WERI-Rb-1 (cell line): ENCODE measurements at regions not wholly inside any gene's neighbourhood (a gene's known extent, or its start where the extent isn't known, plus 50 kb on each side); places are given as distances from the start of the nearest gene placed in this dataset.
A peak's percentile ranks its signal among the peaks of the same experiment; 100 is the strongest.

Experiments used
- DNase-seq: peaks from one replicate; pipeline ENCODE4 v3.0.0-alpha.2; 2020
- H3K27ac ChIP-seq: fragments of 250-450 bp; sonication (Bioruptor Pico); 2 replicates; pipeline ENCODE4 v1.5.1; 2020; ENCODE audit warnings: mild to moderate bottlenecking, moderate library complexity
- H3K27me3 ChIP-seq: fragments of 250-450 bp; sonication (Bioruptor Pico); 2 replicates; pipeline ENCODE4 v1.5.1; 2021; ENCODE audit warnings: mild to moderate bottlenecking, low read depth, moderate library complexity; ENCODE audit not compliant: insufficient read depth, severe bottlenecking
- H3K36me3 ChIP-seq: fragments of 250-450 bp; sonication (Bioruptor Pico); 2 replicates; pipeline ENCODE4 v1.5.1; 2020; ENCODE audit warnings: mild to moderate bottlenecking, moderate library complexity
- H3K4me3 ChIP-seq: 2 replicates; pipeline ENCODE4 v1.5.1; 2011; ENCODE audit warnings: low read depth, mild to moderate bottlenecking, control low read depth, low read length
- H3K9me3 ChIP-seq: fragments of 250-450 bp; sonication (Bioruptor Pico); 2 replicates; pipeline ENCODE4 v1.5.1; 2021; ENCODE audit warnings: mild to moderate bottlenecking, moderate library complexity; ENCODE audit not compliant: severe bottlenecking
- TF ChIP-seq, protein P1 (sequence below): IDR thresholded peaks from 2 replicates; pipeline ENCODE4 v1.5.1; 2011; ENCODE audit warnings: low read depth, mild to moderate bottlenecking, control low read depth, inconsistent platforms, low read length

DNA sequence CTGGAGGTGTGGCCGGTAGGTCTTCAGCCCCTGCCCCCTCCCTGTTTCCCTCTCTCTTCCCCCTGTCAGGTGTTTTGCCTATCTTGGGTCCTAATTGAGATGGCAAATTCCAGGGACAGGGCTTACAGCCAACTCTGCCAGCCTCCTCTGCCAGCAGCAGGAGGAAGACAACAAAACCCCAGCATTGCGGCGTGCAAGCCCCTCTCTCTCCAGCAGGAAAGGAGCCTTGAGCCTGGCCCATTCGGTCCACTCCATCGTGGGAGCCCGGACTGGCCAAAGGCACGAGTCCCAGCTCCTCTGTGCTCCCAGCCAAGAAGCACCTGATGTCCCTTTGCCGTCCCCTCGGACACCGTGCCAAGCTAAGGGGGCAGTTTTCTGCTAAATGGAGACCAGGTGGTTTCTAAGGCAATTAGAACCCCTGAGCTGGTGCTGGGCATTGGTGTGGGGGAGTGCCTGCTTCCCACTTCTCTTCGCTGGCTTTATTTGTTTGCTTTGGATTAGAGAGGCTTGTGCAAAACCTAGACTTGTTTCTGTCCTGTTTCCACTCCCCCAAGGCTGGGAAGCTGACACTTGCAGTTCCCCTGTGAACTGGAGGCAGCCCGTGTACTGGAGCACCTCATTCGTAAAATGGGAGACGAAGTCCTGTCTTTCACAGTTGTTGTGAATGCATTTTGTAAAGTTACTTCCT is 57.1 kb upstream of the LHX5 start:
- Histone ChIP-seq H3K27me3 (peaks cover 5% of the 10 kb centered on the region), H3K9me3 (no peaks in the 10 kb centered on the region), H3K27ac (no peak overlapping the region), H3K4me3 (no peak overlapping the region), H3K36me3 (no peaks in the 10 kb centered on the region)
- no peak for DNase-seq
- TF ChIP-seq, protein P1, sequence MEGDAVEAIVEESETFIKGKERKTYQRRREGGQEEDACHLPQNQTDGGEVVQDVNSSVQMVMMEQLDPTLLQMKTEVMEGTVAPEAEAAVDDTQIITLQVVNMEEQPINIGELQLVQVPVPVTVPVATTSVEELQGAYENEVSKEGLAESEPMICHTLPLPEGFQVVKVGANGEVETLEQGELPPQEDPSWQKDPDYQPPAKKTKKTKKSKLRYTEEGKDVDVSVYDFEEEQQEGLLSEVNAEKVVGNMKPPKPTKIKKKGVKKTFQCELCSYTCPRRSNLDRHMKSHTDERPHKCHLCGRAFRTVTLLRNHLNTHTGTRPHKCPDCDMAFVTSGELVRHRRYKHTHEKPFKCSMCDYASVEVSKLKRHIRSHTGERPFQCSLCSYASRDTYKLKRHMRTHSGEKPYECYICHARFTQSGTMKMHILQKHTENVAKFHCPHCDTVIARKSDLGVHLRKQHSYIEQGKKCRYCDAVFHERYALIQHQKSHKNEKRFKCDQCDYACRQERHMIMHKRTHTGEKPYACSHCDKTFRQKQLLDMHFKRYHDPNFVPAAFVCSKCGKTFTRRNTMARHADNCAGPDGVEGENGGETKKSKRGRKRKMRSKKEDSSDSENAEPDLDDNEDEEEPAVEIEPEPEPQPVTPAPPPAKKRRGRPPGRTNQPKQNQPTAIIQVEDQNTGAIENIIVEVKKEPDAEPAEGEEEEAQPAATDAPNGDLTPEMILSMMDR = no peak

DNA sequence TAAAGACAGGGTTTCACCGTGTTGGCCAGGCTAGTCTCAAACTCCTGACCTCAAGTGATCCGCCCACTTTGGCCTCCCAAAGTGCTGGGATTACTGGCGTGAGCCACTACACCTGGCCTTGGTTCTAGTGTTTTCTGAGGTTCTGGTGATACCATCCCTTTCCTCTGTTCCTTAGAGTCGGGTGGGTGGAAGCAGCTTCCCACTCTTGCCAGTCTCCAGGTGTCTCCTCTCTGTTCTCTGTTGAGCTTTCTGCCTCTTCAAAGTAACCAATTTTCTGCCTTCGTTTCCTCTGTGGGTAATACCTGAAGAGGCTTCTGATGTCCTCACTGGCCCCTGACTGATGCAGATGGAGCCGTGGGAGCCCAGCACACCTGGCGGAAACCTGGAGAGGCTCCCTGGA is 53.4 kb upstream of the LHX5 start:
- H3K27me3 ChIP-seq = peaks cover 13% of the 10 kb centered on the region
- no peak overlapping the region for H3K4me3 ChIP-seq

DNA sequence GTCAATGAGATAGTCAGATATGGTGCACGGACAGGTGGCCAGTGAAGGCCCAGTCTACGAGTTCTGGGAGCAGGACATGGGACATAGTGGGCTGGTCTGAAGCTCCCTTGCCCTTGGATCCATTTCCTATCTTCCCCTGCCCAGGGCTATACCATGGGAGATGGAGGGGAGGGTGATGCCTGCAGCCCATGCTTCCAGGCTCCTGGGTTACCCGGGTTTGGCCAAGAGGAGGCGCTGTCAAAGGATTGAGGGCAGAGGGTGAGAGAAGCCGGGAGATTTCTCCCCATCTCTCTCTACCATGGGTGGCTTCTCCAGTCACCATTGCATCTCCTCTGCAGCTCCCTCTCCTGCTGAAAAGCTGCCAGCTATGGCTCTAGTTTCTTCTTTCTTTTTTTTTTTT is 52.8 kb upstream of the LHX5 start:
- Histone ChIP-seq H3K4me3 (no peak overlapping the region), H3K36me3 (no peaks in the 10 kb centered on the region), H3K9me3 (no peaks in the 10 kb centered on the region), H3K27me3 (peaks cover 13% of the 10 kb centered on the region), H3K27ac (no peak overlapping the region)
- DNase-seq = no peak
- TF ChIP-seq, protein P1 = peak; percentile 34; the same call in 1 of the 2 replicates

More for the DNA sequence above, 53.4 kb upstream of the LHX5 start:
- DNase-seq = no peak
- TF ChIP-seq, protein P1 = no peak
- Histone ChIP-seq H3K36me3 (no peaks in the 10 kb centered on the region), H3K9me3 (no peaks in the 10 kb centered on the region), H3K27ac (no peak overlapping the region)

DNA sequence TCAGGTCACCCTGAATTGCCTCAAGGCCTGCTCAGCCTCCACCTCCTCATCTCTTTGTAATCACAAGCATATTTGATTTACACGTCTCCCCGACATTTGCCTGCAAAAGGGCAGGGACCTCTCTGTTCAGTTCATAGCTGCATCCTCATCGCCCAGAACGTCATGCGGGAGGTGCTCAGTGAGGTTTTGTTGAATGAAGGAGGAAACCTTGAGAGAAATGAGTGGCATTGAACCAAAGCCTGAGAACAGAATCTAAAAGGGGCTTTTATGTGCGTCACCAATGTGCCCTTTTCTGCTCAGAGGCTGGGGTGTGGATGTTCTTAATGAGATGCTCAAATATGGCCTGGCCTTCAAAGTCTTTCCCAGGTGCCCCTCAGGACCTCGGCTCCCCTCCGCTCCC is 50.0 kb upstream of the LHX5 start:
- Histone ChIP-seq H3K36me3 (no peaks in the 10 kb centered on the region), H3K9me3 (no peaks in the 10 kb centered on the region), H3K27ac (no peak overlapping the region), H3K4me3 (no peak overlapping the region), H3K27me3 (peaks cover 15% of the 10 kb centered on the region)
- TF ChIP-seq, protein P1 = no peak
- DNase-seq = no peak
